ENCODE measurements at regions not wholly inside any gene's neighbourhood (a gene's known extent, or its start where the extent isn't known, plus 50 kb on each side); places are given as distances from the start of the nearest gene placed in this dataset.

- Histone ChIP-seq H3K23ac (ENCODE audit: insufficient read length) (no peak overlapping the region), H2BK5ac (ENCODE audit: low read depth, low read length) (no peak overlapping the region), H3K4me3 (ENCODE audit: extremely low read depth in 1 of 4, insufficient read depth in 2 of 4, low read depth in 3 of 4, low read length in 4 of 4) (no peak overlapping the region), H3K79me1 (ENCODE audit: low read depth, low read length) (no peaks in the 10 kb centered on the region), H3K56ac (replicated peaks; ENCODE audit: insufficient read length, low read depth, low read length) (no peak overlapping the region), H3K27ac (ENCODE audit: low read depth, low read length) (no peak overlapping the region), H2AK5ac (ENCODE audit: low read depth, low read length) (no peak overlapping the region), H4K91ac (replicated peaks; ENCODE audit: insufficient read length, low read length) (no peak overlapping the region), H4K5ac (ENCODE audit: insufficient read length, low read depth, low read length) (no peak overlapping the region), H3K18ac (ENCODE audit: extremely low read depth, low read length) (no peak overlapping the region), H4K20me1 (replicated peaks in 1 of 2; ENCODE audit: control insufficient read depth in 1 of 2, insufficient read depth in 2 of 2, low read length in 2 of 2) (no peaks in the 10 kb centered on the region), H3K4me2 (ENCODE audit: insufficient read depth in 1 of 2, low read depth in 2 of 2, low read length in 2 of 2) (no peak overlapping the region), H3K36me3 (ENCODE audit: control insufficient read depth in 2 of 4, insufficient read depth in 4 of 4, low read length in 3 of 4) (no peaks in the 10 kb centered on the region), H3K79me2 (ENCODE audit: control insufficient read depth in 1 of 2, insufficient read depth in 2 of 2, low read length in 2 of 2) (no peaks in the 10 kb centered on the region), H3K9me3 (ENCODE audit: insufficient read depth in 2 of 2, low read depth in 1 of 2, low read length in 1 of 2) (peaks cover 0 to 3% of the 10 kb centered on the region in 2 experiments; a peak in 1 of 4 replicates), H3K9ac (replicated peaks in 1 of 4; ENCODE audit: extremely low read depth in 1 of 4, low read depth in 3 of 4, low read length in 3 of 4) (no peak overlapping the region), H3K27me3 (replicated peaks in 1 of 4; ENCODE audit: control insufficient read depth in 3 of 4, extremely low read depth in 1 of 4, insufficient read depth in 3 of 4, low read length in 3 of 4) (no peaks in the 10 kb centered on the region; a peak in 1 of 7 replicates), H4K8ac (ENCODE audit: extremely low read depth, insufficient read depth, low read length) (no peak overlapping the region), H3K14ac (ENCODE audit: insufficient read length) (no peak overlapping the region), H3K23me2 (ENCODE audit: low read depth, low read length) (no peaks in the 10 kb centered on the region), H2AFZ (ENCODE audit: low read length) (no peak overlapping the region), H2BK15ac (ENCODE audit: low read length) (0 out of 2 replicates have a peak overlapping the region, but pooled peaks have one; percentile 47), H3K4me1 (replicated peaks in 1 of 4; ENCODE audit: control insufficient read depth in 3 of 4, insufficient read depth in 4 of 4, low read length in 3 of 4) (no peaks in the 10 kb centered on the region), H3K4ac (replicated peaks; ENCODE audit: insufficient read length, low read depth, low read length) (no peak overlapping the region), H2BK120ac (replicated peaks; ENCODE audit: low read depth, low read length) (no peak overlapping the region), H2BK20ac (ENCODE audit: low read length) (no peak overlapping the region), H2BK12ac (ENCODE audit: low read depth, low read length) (no peak overlapping the region)
- no peak for TF ChIP-seq NANOG (IDR thresholded peaks at IDR 0.05; ENCODE audit: insufficient read depth, low read depth, low read length, poor library complexity, severe bottlenecking)
- TF ChIP-seq RAD21 (IDR thresholded peaks at IDR 0.05 in 1 of 2, conservative IDR thresholded peaks at IDR 0.05 in 1 of 2; ENCODE audit: low read depth in 2 of 2, low read length in 2 of 2): no peak
- no peak for TF ChIP-seq TBP (IDR thresholded peaks at IDR 0.05; ENCODE audit: low read depth, low read length)
- no peak for TF ChIP-seq JUND (IDR thresholded peaks at IDR 0.05; ENCODE audit: low read length)
- FAIRE-seq: no peak
- POLR2A ChIA-PET (ENCODE audit: partially characterized antibody): no interaction called here
- CTCF ChIA-PET (ENCODE audit: partially characterized antibody): no interaction called here
- DNase-seq (ENCODE audit: low read depth in 1 of 2, low spot score in 2 of 2): no peak
- 89% methylated on average over 1 of the region's 1 CpG; no CpG with 5 or more reads in 1 of the 2 experiments for WGBS, 2 experiments (ENCODE audit: extremely low coverage in 1 of 2, insufficient coverage in 1 of 2, insufficient read length in 1 of 2, insufficient replicate concordance in 2 of 2, low coverage in 1 of 2, low lambda C conversion rate in 2 of 2, missing lambda C conversion rate in 1 of 2)
Measured at GRCh38 chr2:234805836-234806235, 146.0 kb upstream of the SH3BP4 start.
